ENCODE measurements at regions not wholly inside any gene's neighbourhood (a gene's known extent, or its start where the extent isn't known, plus 50 kb on each side); places are given as distances from the start of the nearest gene placed in this dataset.
A peak's percentile ranks its signal among the peaks of the same experiment; 100 is the strongest.
"Not testable (repeated sequence)": the region's sequence is repeated elsewhere in the genome, so short reads cannot be mapped to it uniquely, and the experiment has no call there.

- peak; percentile 34 for DNase-seq (ENCODE audit: low spot score)
These were observed 227.7 kb downstream of the VAPA start for GRCh38 chr18:10141559-10141958.

DNA sequence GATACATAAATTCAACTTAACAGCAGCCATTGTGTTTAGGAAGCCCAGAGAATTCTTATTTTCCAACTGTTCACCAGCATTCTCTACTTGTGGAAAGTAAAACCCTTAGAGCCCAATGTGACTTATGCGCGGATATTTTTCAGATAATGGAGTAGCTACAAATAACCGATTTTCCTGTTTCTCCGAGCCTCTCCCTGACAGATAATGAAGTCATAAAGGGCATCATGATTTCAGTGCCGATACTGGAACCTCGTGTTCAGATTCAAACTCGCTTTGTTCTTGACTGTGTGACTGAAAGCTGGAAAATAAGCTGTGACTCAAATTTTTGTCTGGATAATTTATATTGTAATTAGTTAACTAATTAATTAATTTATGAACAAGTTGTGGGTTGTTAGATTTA lies 228.2 kb downstream of the VAPA start:
- DNase-seq (ENCODE audit: low spot score): no peak

GRCh38 chr18:10142496-10143160 lies 228.8 kb downstream of the VAPA start:
- peak; percentile 30 for DNase-seq (ENCODE audit: low spot score)

GRCh38 chr18:10143596-10143995 lies 229.8 kb downstream of the VAPA start:
- DNase-seq (ENCODE audit: low spot score): no peak

GRCh38 chr18:10145546-10145945 lies 231.7 kb downstream of the VAPA start:
- no peak for DNase-seq (ENCODE audit: low spot score)

- DNase-seq (ENCODE audit: low spot score): no peak
These were observed 233.4 kb downstream of the VAPA start for GRCh38 chr18:10147226-10147625.

- no peak for DNase-seq (ENCODE audit: low spot score)
These were observed 233.9 kb downstream of the VAPA start for GRCh38 chr18:10147752-10148151.

DNA sequence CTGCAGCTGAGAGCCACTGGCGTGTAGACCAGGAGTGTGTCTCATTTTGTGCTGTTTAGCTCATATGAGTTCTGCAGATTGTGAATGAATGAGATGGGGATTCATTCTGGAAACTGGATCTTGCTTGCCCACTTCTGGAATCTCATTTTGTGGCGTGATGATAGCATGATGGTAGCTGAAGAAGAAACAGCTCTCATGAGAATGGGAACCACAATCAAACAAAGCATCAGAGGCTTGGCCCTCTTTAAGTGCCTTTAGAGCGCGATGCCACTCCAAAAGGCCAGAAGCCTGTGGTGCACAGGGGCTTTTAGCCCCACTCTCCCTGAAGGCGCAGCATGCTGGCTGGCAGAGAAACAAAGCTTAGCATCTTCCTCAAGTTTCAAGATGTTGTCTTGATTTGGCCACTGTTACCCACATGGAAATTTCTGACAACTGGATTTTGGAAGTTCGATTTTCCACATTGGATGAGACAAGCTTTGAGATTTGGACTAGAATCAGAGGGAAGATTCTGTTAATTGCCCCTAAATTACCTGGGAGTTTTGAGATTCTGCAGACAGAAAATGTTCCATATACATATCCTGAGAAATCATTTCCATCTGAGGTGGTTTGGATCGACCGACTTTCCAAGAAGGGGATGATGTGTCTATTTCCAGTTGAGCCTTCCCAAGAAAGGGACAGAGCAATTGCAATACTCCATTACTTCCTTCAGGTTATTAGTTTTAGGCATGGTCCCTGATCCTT lies 234.5 kb downstream of the VAPA start:
- DNase-seq (ENCODE audit: low spot score): no peak

- no peak for DNase-seq (ENCODE audit: low spot score)
These were observed 236.1 kb downstream of the VAPA start for GRCh38 chr18:10149768-10150556.

GRCh38 chr18:10150576-10150975 lies 236.8 kb downstream of the VAPA start:
- DNase-seq (ENCODE audit: low spot score): not testable (repeated sequence)

DNA sequence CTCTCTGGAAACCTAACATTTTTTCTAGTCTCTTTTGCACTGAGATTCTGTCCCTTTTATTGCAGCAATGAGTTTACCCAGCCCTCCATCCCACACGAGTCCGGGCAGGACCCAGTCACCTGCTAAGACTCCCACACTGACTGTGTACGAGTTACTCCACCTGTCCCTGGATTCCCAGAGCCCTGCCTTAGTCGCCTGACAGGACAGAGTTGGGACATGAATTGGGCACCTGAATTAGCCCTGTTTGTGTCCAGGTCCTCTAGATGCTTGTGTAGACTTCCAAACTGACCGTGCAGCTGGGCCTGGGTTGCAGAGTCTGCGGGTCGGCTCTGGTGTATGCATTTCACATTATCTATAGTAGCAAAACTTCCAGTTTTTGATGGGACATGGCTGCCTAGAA lies 238.7 kb downstream of the VAPA start:
- no peak for DNase-seq (ENCODE audit: low spot score)

DNA sequence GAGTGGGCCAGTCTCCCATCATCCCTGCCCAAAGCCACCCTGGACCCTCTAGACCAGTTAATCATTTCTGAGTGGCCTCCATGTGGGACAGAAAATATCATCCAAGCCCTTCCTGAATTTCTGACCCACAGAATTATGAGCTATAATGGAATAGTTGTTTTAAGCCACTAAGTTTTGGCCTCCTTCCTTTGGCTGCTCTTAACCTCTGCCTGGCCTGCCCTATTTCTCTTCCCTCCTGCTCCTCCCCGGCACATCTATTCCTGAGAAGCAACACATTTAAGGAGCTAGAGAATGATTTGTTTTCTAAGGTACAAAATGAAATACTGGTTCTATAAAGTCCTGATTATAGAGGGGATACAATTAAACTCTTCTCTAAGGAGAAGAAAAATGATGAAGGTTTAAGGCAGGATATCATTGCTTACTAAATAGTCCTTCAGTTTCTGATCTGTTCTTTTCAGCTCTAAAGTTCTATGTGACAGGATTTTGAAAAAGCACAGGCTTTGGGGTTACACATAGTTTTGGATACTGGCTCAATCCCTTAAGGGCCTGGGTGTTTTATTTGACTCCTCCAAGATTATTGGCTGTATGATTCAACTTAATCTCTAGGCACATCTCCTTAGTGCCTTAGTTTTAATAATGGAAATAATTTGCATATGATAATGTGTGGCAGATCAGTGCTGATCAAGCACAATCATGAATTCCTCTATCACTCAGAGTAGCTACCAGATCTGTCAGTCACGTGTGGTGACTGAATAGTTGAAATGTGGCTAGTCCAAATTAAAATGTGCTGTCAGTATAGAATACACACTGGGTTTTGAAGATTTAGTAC lies 240.3 kb downstream of the VAPA start:
- DNase-seq (ENCODE audit: low spot score): no peak

GRCh38 chr18:10157706-10158105 lies 243.9 kb downstream of the VAPA start:
- no peak for DNase-seq (ENCODE audit: low spot score)

- DNase-seq (ENCODE audit: low spot score): no peak
These were observed 246.4 kb downstream of the VAPA start for GRCh38 chr18:10160251-10160650.

- DNase-seq (ENCODE audit: low spot score): no peak
These were observed 247.5 kb downstream of the VAPA start for GRCh38 chr18:10161315-10161714.

GRCh38 chr18:10162340-10162739 lies 248.5 kb downstream of the VAPA start:
- no peak for DNase-seq (ENCODE audit: low spot score)

- no peak for DNase-seq (ENCODE audit: low spot score)
These were observed 250.7 kb downstream of the VAPA start for GRCh38 chr18:10164271-10165071.

DNA sequence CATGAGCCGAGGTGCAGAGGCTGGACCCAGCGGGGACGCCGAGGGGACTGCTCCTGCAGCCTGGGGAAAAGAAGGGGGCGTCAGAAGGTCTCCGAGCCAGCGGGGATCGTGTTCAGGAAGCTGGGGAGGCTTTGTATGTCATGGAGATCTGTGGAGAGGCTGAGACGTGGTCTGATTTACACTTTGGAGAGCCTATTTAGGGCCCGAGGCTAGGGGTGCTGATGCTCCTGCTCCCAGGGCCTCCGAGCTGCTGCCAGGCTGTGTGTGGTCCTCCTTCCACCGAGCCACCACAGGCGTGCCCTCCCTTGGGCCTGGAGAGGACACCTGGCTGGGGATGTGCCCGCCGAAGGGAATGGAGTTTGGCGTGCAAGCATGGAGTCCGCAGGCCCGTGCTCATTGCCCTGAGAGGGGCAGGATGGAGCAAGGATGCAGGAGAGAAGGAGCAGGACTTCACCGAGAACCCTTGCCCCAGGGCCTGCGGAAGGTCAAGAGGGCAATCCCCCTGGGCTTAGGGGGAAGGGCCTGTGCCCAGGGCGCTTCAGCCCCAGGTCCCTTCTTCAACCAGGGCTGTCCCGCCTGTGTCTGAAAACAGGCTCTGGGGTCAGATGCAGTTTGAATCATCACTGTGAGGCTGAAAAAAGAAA lies 252.5 kb downstream of the VAPA start:
- DNase-seq (ENCODE audit: low spot score): no peak

DNA sequence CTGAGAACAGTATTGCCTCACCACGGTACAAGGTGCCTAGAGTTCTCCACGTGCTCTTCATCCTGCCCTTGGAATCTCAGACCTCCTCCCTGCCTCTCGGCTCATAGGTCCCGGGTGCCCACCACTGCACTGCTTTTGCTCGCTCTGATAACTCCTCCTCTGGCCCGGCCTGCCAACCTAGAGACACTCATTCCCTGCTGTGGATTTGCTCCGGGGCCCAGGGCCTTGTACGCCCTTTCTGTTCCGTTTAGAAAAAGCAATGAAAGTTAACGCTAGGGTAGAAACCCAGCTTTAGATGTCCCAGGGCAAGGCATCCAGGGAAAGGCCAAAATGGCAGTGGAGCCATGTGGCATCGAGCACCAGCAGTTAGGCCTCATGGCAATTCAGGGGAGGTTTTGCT lies 253.9 kb downstream of the VAPA start:
- no peak for DNase-seq (ENCODE audit: low spot score)

- no peak for DNase-seq (ENCODE audit: low spot score)
These were observed 254.7 kb downstream of the VAPA start for GRCh38 chr18:10168477-10168876.

All from HT-29 (cell line).